HG03066 (cell line): ENCODE measurements at regions not wholly inside any gene's neighbourhood (a gene's known extent, or its start where the extent isn't known, plus 50 kb on each side); places are given as distances from the start of the nearest gene placed in this dataset.
"Not testable (repeated sequence)": the region's sequence is repeated elsewhere in the genome, so short reads cannot be mapped to it uniquely, and the experiment has no call there.

Experiments
- ATAC-seq: cut with Tn5 transposase; IDR thresholded peaks from one replicate; pipeline ENCODE4 v1.9.1; 2021; ENCODE audit warnings: low read depth; ENCODE audit not compliant: unreplicated experiment

GRCh38 chr14:44388306-44388705, 118.8 kb downstream of the FSCB start:
- ATAC-seq: no peak

GRCh38 chr14:44385906-44386305, 121.2 kb downstream of the FSCB start:
- no peak for ATAC-seq

GRCh38 chr14:44385296-44385695, 121.8 kb downstream of the FSCB start:
- not testable (repeated sequence) for ATAC-seq

- not testable (repeated sequence) for ATAC-seq
Measured at GRCh38 chr14:44384601-44385293, 122.3 kb downstream of the FSCB start.

GRCh38 chr14:44384093-44384492, 123.0 kb downstream of the FSCB start:
- no peak for ATAC-seq

DNA sequence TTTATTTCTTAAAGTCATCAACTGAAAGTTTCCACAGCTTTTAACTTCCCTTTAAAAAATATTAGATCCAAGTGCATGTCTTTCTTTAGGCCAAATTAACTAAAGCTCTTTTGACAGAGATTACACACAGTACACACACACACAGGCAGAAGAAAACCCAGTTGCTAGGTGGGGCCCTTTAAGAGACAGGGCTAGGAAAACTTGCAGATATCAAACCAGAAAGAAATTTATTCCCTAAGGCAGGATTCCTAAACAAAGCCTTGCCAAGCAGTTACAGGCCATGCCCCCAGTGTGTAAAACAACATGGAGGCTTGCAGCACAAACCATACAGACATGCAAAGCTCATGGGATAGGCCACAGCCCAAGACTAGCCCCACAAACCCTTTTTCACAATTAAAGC, 123.4 kb downstream of the FSCB start:
- no peak for ATAC-seq

DNA sequence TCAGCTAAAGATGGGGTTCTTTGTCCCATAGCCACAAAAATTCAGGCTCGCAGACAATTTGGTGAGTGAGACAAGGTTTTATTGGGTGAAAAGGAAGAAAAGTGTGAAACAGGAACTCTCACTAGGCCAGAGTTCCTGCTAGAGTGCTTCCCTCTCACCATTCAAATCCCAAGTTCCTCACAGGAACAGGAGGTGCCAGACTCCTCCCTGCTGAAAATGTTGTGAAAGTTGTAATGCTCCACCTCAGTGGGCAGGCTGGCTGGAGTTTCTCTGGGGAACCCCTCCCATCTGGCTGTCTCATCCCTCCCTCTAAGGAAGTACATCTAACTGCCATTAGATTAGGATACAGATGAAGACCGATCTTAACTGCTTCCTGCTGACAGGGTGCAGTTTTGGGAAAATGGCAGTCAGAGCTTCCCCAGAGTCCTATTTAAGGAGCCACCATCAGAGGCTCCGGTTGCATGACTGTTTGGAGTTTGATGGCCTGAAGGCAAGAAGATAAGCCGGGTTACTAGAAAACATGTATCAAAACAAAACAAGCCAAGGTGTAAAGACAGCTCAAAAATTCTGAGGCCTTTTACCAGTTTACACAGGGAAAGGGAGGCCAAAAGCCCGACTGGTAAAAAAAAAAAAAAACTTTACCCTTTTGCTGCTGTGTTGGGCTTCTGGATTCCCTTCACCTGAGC, 127.6 kb downstream of the FSCB start:
- no peak for ATAC-seq

GRCh38 chr14:44374906-44375305, 132.2 kb downstream of the FSCB start:
- no peak for ATAC-seq

DNA sequence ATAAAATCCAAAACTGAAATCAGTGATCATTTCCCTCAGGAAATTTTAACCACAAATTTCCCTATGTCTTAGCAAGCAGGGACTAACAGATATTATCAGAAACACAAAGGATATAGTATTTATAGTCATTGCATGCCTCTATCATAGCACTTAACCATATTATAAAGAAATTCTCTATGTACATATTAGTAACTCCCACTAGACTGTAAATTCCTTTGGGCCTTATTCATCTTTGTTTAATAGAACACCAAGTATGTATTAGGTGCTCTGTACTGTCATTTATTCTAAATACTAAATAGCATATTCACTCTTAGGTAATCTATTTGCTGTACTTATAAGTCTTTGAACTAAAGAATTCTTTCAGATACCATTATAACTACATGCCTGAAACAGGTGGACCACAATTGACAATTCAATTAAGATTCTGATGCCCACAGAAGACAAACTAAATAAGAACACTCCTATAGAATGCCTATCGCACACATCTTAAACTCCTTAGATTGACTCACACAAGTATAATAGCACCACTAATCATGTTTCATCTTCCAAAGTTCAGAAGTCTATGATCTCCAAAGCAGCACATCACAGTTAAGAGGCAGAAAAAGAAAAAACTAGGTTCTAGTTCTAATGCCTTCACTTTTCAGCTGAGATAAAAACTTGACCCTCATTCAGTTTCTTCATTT, 134.1 kb downstream of the FSCB start:
- no peak for ATAC-seq

- ATAC-seq: no peak
Measured at GRCh38 chr14:44372231-44372630, 134.9 kb downstream of the FSCB start.

- no peak for ATAC-seq
Measured at GRCh38 chr14:44370727-44371126, 136.4 kb downstream of the FSCB start.

DNA sequence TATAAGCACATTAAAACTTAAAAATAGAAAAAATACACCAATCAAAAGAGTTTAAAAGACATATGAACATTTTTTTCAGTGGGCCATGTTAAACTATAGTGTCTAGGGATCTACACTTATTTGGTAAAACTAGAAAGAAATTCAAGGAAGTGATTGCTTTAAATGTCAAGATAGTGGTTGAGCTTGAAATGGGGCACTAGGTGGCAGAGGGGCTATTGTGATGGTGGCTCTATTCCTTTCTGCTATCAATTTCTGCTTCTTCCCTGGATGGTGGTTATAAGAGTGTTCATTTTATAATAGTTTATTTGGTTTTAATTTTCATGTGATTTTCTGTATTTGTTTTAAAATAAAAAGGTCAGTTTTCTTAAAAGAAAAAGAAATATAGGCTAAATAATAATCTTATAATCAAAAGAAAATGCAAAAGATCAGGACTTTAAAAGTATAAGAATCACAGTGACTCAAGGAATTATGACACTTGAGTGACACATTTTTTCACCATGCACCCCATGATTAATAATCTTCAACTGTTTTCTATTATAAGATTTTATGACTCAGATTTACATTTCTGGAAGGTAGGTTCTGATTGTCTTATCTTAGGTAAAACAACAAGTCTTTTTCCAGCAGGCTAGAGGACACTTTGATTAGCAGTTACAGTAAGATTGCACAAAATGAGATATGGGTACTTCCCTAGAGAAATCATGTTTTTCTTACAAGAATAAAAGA, 137.5 kb downstream of the FSCB start:
- ATAC-seq: no peak

GRCh38 chr14:44361083-44361482, 146.0 kb downstream of the FSCB start:
- ATAC-seq: no peak

- no peak for ATAC-seq
Measured at GRCh38 chr14:44353805-44354204, 153.3 kb downstream of the FSCB start.

DNA sequence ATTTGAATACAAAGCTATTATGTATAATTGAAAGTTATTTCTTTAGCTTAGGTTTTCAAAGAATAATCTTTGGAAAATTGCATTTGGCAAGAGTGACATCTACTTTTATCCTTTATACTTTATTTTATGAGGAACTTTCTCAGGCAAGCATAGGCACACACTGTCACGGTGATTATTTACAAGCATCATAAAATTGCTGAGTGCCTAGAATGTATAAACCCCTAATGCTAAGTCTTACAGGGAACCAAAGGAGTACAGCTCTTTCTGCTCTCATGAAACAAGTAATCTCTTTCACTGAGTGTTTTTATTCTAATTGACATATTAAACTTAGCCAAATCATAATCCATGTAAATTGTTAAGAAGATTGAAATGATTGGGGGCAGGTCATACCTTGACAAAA, 154.9 kb downstream of the FSCB start:
- no peak for ATAC-seq

GRCh38 chr14:44347316-44347715, 159.8 kb downstream of the FSCB start:
- no peak for ATAC-seq

DNA sequence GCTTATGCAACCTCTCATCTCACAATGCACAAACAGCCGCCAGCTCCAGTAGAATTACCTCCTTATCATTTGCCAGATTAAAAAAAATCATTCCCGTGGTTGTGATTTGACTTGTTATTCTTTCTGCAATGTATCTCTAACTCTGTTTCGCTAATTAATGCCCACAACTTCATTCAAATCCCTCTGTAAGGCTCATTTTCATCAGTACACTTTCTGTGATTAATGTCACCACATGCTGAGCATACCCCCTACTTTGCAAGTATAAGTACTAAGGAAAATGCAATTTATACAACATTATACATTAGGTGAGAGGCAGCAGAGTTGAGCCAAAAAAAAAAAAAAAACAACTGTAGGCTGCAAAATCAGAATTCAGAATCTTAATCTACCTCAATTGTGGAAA, 166.0 kb downstream of the FSCB start:
- ATAC-seq: no peak

GRCh38 chr14:44339862-44340261, 167.2 kb downstream of the FSCB start:
- ATAC-seq: no peak

- ATAC-seq: no peak
Measured at GRCh38 chr14:44339231-44339630, 167.9 kb downstream of the FSCB start.

GRCh38 chr14:44317441-44317746, 189.7 kb downstream of the FSCB start:
- ATAC-seq: no peak
